Activated CD4-positive, alpha-beta T cell treated with anti-CD3 and anti-CD28 coated beads for 24 hours (primary cell): ENCODE measurements at regions not wholly inside any gene's neighbourhood (a gene's known extent, or its start where the extent isn't known, plus 50 kb on each side); places are given as distances from the start of the nearest gene placed in this dataset.

Experiments
- DNase-seq, 2 donors: peaks; one replicate each; pipeline ENCODE4 v3.0.0-alpha.2; 2020; ENCODE audit warnings: low read depth in 2 of 2

GRCh38 chr5:160508780-160509361, 87.2 kb downstream of the PTTG1 start:
- DNase-seq: peak in 1 of 2 donors; percentile 68

DNA sequence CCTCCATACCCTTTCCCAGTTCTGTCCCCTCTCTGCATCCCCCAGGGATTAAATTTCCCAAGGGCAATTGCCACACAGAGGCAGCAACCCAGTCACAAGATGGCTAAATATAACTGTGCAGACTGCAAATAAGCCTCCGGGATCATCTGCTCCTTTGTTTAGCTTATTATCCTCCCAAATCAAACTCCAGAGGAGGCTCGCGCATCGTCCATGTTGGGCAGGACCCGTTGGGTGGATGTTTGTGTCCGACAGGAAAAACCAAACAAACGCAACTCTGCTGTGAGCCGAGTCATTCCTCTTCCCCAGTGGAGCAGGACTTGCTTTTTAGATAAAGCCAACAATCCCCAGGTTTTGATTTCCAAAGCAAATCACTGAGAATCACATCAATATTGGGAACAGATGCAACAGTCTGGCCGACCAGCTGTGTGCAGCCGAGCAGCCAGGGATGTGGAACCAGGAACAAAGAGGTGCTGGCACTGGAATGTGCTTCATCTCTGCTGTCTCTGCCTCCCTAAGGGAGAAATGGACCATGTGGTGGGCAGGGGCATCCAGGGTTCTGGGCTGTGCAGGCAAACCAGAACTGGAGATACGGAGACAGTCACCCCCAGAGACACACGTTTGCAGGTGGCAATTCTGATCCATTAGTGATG, 89.8 kb downstream of the PTTG1 start:
- no peak for DNase-seq
